NT2/D1 (cell line): ENCODE measurements at regions not wholly inside any gene's neighbourhood (a gene's known extent, or its start where the extent isn't known, plus 50 kb on each side); places are given as distances from the start of the nearest gene placed in this dataset.

Experiments
- SUZ12 ChIP-seq: IDR thresholded peaks from 2 replicates; pipeline ENCODE4 v1.6.1; 2011; ENCODE audit not compliant: insufficient read length, insufficient read depth; ENCODE audit errors: extremely low read depth
- YY1 ChIP-seq: IDR thresholded peaks from 2 replicates; pipeline ENCODE4 v1.6.1; 2011; ENCODE audit not compliant: insufficient read length, insufficient read depth
- ZNF274 ChIP-seq: IDR thresholded peaks from 2 replicates; pipeline ENCODE4 v1.6.1; 2011; ENCODE audit warnings: mild to moderate bottlenecking, low read depth, low read length

DNA sequence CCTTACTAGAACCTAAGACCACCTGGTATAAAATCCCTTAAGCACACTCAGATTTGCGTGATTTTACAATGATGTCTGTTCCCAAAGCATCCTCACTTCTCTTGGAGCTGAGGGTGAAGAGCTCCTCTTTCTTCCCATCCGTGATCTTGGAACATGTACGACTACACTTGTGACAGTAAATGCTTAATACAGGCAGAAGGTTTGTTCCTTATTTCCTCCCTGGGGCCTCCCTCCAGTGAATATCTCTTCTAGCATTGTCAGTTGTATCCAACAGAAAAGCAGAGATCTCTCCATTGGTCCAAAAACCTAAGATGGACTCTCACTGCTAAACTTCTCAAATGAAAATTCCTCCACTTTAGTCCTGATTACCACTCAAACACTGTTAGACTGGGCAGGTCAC is 103.6 kb upstream of the VPREB1 start:
- no peak for TF ChIP-seq ZNF274
- no peak for TF ChIP-seq SUZ12
- no peak for TF ChIP-seq YY1
